HG03469 (cell line): ENCODE measurements at regions not wholly inside any gene's neighbourhood (a gene's known extent, or its start where the extent isn't known, plus 50 kb on each side); places are given as distances from the start of the nearest gene placed in this dataset.
"Not testable (repeated sequence)": the region's sequence is repeated elsewhere in the genome, so short reads cannot be mapped to it uniquely, and the experiment has no call there.

Source experiments
- ATAC-seq: cut with Tn5 transposase; IDR thresholded peaks from one replicate; pipeline ENCODE4 v1.9.1; 2021; ENCODE audit warnings: mild to moderate bottlenecking, moderate library complexity, moderate number of reproducible peaks; ENCODE audit not compliant: unreplicated experiment

GRCh38 chr15:22665059-22665702 is 121.3 kb upstream of the NIPA1 start:
- not testable (repeated sequence) for ATAC-seq

- not testable (repeated sequence) for ATAC-seq
Measured at GRCh38 chr15:22665711-22666110, 120.7 kb upstream of the NIPA1 start.

- not testable (repeated sequence) for ATAC-seq
Measured at GRCh38 chr15:22684786-22685185, 101.7 kb upstream of the NIPA1 start.

GRCh38 chr15:22699881-22700280 is 86.6 kb upstream of the NIPA1 start:
- not testable (repeated sequence) for ATAC-seq

GRCh38 chr15:22710831-22711341 is 75.6 kb upstream of the NIPA1 start:
- ATAC-seq: not testable (repeated sequence)

GRCh38 chr15:22713933-22714332 is 72.5 kb upstream of the NIPA1 start:
- not testable (repeated sequence) for ATAC-seq

- not testable (repeated sequence) for ATAC-seq
Measured at GRCh38 chr15:22714358-22715132, 71.9 kb upstream of the NIPA1 start.

GRCh38 chr15:22715133-22715845 is 71.2 kb upstream of the NIPA1 start:
- ATAC-seq: not testable (repeated sequence)

- not testable (repeated sequence) for ATAC-seq
Measured at GRCh38 chr15:22719980-22720379, 66.5 kb upstream of the NIPA1 start.

GRCh38 chr15:22726104-22726503 is 60.3 kb upstream of the NIPA1 start:
- ATAC-seq: not testable (repeated sequence)

- ATAC-seq: not testable (repeated sequence)
Measured at GRCh38 chr15:22735067-22735466, 51.4 kb upstream of the NIPA1 start.

- no peak for ATAC-seq
Measured at GRCh38 chr15:22735781-22736180, 50.7 kb upstream of the NIPA1 start.

GRCh38 chr15:22736200-22736599 is 50.2 kb upstream of the NIPA1 start:
- not testable (repeated sequence) for ATAC-seq
